Mucosa of descending colon (tissue), 3 donors: ENCODE measurements at regions not wholly inside any gene's neighbourhood (a gene's known extent, or its start where the extent isn't known, plus 50 kb on each side); places are given as distances from the start of the nearest gene placed in this dataset.
A peak's percentile ranks its signal among the peaks of the same experiment; 100 is the strongest.

ENCODE experiments used
- ATAC-seq: fragments of 200-7000 bp; cut with Tn5 transposase; one replicate; pipeline ENCODE4 v1.9.1; 2020; ENCODE audit warnings: mild to moderate bottlenecking, moderate library complexity
- DNase-seq, 3 donors: peaks; one replicate each; pipeline ENCODE4 v3.0.0-alpha.2; 2020
- H3K36me3 ChIP-seq: fragments of 200-600 bp; one replicate; pipeline ENCODE4 v1.8.0; 2021; ENCODE audit warnings: low read depth, mild to moderate bottlenecking
- H3K4me1 ChIP-seq: fragments of 200-600 bp; one replicate; pipeline ENCODE4 v1.8.0; 2021; ENCODE audit warnings: low read depth, mild to moderate bottlenecking
- H3K4me3 ChIP-seq: fragments of 200-600 bp; one replicate; pipeline ENCODE4 v1.8.0; 2021; ENCODE audit warnings: mild to moderate bottlenecking
- H3K9me3 ChIP-seq: fragments of 200-600 bp; one replicate; pipeline ENCODE4 v1.8.0; 2021; ENCODE audit warnings: mild to moderate bottlenecking
- CTCF ChIP-seq: fragments of 200-600 bp; IDR thresholded peaks from one replicate; pipeline ENCODE4 v1.8.0; 2022; ENCODE audit warnings: antibody characterized with exemption, mild to moderate bottlenecking
- intact Hi-C, 2 donors: fragments of 100-400 bp; cut with DNase I in 1 of 2; cut with micrococcal nuclease in 1 of 2; formaldehyde crosslinking; loops; one replicate each; pipeline versions ENCODE4 v1.11.0 to v1.11.1; 2022; cut with DNase I, micrococcal nuclease
- donor health status: DM: no; HTN: no; CAD: no; lungs with moderate emphysema.
- donor health status: DM: no; HTN: no; CAD: no.
- donor health status: DM: no; HTN: yes; CAD: no.

GRCh38 chr13:50236898-50237318 is 221.7 kb downstream of the KCNRG start:
- Histone ChIP-seq H3K4me3 (no peak overlapping the region), H3K9me3 (no peaks in the 10 kb centered on the region), H3K36me3 (no peaks in the 10 kb centered on the region), H3K4me1 (no peaks in the 10 kb centered on the region)
- peak; percentile 59 for ATAC-seq
- no peak for TF ChIP-seq CTCF
- intact Hi-C loops: no loop called here
- DNase-seq: no peak

GRCh38 chr13:50238922-50239321 is 223.7 kb downstream of the KCNRG start:
- intact Hi-C loops: no loop called here

GRCh38 chr13:50241479-50241878 is 226.2 kb downstream of the KCNRG start:
- intact Hi-C loops: no loop called here
- Histone ChIP-seq H3K9me3 (no peaks in the 10 kb centered on the region), H3K4me3 (no peak overlapping the region), H3K4me1 (no peaks in the 10 kb centered on the region), H3K36me3 (no peaks in the 10 kb centered on the region)
- DNase-seq (no peak), ATAC-seq (no peak)
- TF ChIP-seq CTCF: no peak

More at GRCh38 chr13:50238922-50239321, 223.7 kb downstream of the KCNRG start:
- TF ChIP-seq CTCF: no peak
- no peak overlapping the region for H3K4me3 ChIP-seq
- DNase-seq (no peak), ATAC-seq (no peak)
- no peaks in the 10 kb centered on the region for H3K4me1 ChIP-seq
- no peaks in the 10 kb centered on the region for H3K9me3 ChIP-seq
- no peaks in the 10 kb centered on the region for H3K36me3 ChIP-seq

- no peaks in the 10 kb centered on the region for H3K9me3 ChIP-seq
- no peaks in the 10 kb centered on the region for H3K4me1 ChIP-seq
- DNase-seq: no peak
- intact Hi-C loops: no loop called here
- TF ChIP-seq CTCF: no peak
- no peak for ATAC-seq
- H3K4me3 ChIP-seq: no peak overlapping the region
- H3K36me3 ChIP-seq: no peaks in the 10 kb centered on the region
Measured at GRCh38 chr13:50243931-50244330, 228.7 kb downstream of the KCNRG start.

- ATAC-seq (no peak), DNase-seq (no peak)
- Histone ChIP-seq H3K4me3 (no peak overlapping the region), H3K9me3 (no peaks in the 10 kb centered on the region), H3K4me1 (no peaks in the 10 kb centered on the region), H3K36me3 (no peaks in the 10 kb centered on the region)
- intact Hi-C loops: no loop called here
- no peak for TF ChIP-seq CTCF
Measured at GRCh38 chr13:50244355-50244712, 229.1 kb downstream of the KCNRG start.
